Erythroblast (primary cell): ENCODE measurements at regions not wholly inside any gene's neighbourhood (a gene's known extent, or its start where the extent isn't known, plus 50 kb on each side); places are given as distances from the start of the nearest gene placed in this dataset.

Source experiments
- GATA1 ChIP-seq: IDR thresholded peaks from 2 replicates; pipeline ENCODE4 v1.6.1; 2011; ENCODE audit warnings: low read depth, mild to moderate bottlenecking, control low read depth, low read length, moderate library complexity
- POLR2A ChIP-seq: IDR thresholded peaks from 2 replicates; pipeline ENCODE4 v1.6.1; 2011; ENCODE audit warnings: mild to moderate bottlenecking, low read length

- TF ChIP-seq POLR2A = no peak
- TF ChIP-seq GATA1 = no peak
Observed at GRCh38 chr4:141410839-141411238, 190.1 kb downstream of the ZNF330 start.
